Renal cortical epithelial cell (primary cell): ENCODE measurements at regions not wholly inside any gene's neighbourhood (a gene's known extent, or its start where the extent isn't known, plus 50 kb on each side); places are given as distances from the start of the nearest gene placed in this dataset.

Source experiments
- DNase-seq: peaks from one replicate; pipeline ENCODE4 v3.0.0-alpha.2; 2011; ENCODE audit warnings: low read depth

DNA sequence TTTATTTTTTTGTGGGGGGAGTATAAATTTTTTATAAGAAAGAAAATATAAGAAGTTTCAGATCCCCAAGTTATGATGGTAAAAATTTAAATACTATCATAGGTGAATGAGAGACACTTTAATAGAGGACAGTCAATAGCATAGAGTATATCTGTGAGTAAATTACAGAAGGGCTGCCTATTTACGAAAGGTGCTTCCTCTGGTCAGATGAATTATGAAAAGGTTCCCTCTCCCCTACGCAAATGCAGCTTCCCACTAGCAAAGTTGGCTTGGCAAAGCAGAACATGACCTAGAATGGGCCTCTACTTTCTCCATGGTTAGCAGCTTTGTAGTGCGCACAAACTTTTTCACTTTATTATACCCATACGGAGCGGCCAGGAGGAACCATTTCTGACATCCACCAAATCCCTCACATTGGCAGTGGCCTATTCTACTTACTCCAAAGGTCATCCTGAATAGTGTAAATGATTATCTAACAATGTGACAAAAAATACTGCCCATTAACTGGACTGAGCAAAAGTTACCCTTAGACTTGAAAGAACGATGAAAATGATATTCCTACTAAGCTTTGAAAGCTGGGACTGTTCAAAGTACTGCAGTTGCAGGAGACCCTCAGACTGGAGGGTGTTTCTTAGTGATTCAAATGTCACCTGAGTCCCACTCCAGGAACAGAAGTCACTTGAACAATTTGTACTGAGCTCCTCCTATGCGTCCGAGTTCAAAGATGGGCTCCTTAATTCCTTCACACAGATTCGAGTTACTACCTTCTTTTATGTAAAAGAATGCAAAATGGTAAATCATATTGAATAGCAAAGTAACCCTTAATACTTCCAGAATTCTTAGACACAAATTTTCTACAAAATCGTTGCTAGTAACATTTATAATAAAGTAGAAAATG is 148.5 kb downstream of the NOL4 start:
- no peak for DNase-seq

- no peak for DNase-seq
These were observed 163.5 kb downstream of the NOL4 start for GRCh38 chr18:34061226-34061625.

DNA sequence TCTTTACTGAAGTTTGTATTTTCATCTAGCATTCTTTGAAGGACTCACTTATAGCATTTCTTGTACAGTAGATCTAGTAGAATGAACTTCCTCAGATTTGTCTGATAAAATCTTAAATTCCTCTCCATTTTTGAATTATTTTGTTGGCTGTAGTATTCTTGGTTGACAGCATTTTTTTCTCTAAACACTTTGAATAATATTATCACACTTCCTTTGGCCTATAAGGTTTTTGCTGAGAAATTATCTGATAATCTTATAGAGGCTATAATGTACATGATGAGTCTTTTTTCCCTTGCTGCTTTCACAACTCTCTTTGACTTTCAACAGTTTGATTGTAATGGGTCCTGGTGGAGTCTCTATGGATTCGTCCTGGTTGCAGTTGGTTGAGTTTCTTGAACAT is 169.5 kb downstream of the NOL4 start:
- no peak for DNase-seq

DNA sequence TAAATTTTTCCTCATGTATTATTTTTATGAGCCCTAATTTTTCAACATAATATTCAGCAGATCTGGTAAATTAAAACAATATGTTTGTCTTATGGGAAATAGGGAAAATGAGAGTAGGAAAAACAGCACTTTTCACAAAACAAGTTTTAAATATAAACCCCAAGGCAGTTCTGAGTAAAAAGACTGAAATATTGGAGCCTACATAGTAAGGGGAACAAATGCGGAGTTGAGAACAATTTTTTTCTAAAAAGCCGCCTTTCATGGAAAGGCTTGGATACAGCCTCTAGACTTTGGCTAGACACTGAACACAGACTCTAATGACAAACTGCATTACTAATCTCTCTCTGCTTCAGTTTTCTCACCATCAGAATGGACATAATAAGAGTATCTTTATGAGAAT is 174.1 kb downstream of the NOL4 start:
- DNase-seq = no peak

GRCh38 chr18:34049511-34049910 is 175.2 kb downstream of the NOL4 start:
- no peak for DNase-seq

- DNase-seq = no peak
These were observed 176.3 kb downstream of the NOL4 start for GRCh38 chr18:34048423-34048822.

GRCh38 chr18:34042423-34043146 is 182.1 kb downstream of the NOL4 start:
- no peak for DNase-seq

GRCh38 chr18:34039611-34040010 is 185.1 kb downstream of the NOL4 start:
- no peak for DNase-seq

DNA sequence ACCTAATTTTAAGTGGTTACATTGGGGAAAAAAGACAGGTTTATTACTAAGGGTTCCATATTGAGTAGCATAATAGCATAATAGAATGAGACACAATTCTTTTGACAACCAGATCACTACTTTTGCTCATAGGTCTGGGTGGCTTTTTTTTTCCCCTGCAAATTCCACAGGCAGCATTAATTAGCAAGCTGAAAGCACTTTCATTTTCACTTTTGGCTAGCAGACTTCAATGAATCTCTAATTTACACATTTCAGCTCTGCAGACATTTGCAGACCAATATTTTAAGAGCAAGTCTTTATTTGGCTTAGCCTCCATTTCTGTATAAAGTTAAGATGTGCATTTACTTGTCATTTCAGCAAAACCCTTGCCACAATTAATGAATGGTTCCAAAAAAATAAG is 185.5 kb downstream of the NOL4 start:
- peak; percentile 60 for DNase-seq

GRCh38 chr18:34038086-34038485 is 186.6 kb downstream of the NOL4 start:
- DNase-seq = no peak

- DNase-seq = no peak
These were observed 190.7 kb downstream of the NOL4 start for GRCh38 chr18:34033968-34034367.

DNA sequence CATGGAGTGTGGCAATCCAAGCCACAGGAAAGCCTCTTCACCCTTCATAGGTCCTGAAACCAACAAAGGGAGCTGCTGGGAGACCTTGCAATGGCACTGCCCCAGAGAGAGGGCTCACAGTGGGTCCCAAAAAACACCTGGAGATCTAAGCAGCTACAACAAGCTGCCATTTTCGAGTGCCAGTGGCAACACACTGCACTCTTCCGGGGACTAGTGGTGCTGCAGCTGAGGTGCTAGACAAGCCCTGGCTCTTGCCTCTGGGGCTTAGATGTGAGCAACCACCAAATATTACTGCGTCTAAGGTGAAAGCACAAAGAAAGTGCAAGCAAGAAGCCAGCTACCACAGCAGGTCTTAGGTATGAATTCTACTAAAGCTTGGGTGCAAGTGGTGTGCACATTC is 192.9 kb downstream of the NOL4 start:
- no peak for DNase-seq

DNA sequence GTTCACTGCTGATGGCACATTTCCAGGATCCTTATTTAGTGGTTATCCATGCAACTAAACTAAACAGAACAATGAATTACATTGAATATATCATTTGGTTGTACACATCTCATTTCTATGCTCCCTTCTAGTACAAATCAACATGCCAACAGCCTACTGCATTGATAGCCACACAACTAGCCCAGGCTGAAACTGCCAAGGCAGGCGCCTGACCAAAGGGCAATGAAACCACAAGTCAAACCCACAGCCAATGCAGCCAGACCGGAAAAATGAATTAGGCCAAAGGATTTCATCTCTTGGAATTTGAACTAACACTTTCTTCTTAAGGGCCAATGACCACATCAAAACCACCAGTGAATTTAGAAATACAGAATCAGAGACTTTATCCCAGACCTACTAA is 196.4 kb downstream of the NOL4 start:
- peak; percentile 82 for DNase-seq

DNA sequence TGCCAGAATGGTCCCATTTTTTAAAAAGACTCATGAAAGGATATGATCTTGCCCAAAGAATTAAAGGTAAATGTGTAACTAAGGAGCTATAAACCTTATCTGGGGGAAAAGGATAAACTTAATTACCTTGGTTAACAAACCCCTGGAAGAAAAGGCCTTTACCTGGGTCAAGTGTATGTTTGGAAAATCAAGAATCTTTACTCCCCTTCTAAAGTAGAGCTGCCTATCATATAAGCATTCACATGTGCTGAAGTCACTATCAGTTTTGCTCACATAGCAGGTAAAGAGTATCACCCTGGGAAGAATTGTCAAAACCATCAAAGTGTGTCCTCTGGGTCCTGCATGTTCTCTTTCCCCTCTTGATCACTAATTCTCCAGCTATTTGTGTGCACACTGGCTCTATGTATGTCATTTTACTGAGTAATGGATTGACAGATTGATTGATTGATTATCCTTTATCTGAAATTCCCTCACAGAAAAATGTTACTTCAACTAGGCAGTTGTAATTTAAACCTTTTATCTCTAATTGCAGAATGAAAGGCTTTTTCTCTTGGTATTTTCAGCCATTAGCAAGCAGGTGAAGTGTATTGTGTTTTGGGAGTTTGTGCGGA is 199.4 kb downstream of the NOL4 start:
- DNase-seq = no peak

DNA sequence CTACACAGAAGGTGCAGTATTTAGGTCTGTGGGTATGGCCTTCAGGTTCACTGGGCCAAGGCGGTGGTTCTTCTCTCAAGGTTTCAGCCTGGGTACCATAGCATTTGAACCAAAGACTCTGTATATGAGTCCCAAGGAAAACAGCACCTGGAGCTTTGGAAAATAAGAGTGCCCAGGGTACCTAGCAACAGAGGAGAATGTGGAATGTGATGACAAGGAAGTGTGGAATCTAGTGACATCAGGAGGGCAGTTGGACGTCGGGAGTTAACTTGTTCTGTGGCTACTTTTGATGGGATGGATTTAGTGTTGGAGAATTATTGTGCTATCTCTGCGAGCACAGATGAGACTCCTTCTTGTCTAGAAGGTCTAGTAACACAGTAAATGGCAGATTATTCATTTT is 201.2 kb downstream of the NOL4 start:
- peak; percentile 58 for DNase-seq

- DNase-seq = no peak
These were observed 206.4 kb downstream of the NOL4 start for GRCh38 chr18:34018336-34018735.

GRCh38 chr18:34003687-34004086 is 221.0 kb downstream of the NOL4 start:
- DNase-seq = no peak

DNA sequence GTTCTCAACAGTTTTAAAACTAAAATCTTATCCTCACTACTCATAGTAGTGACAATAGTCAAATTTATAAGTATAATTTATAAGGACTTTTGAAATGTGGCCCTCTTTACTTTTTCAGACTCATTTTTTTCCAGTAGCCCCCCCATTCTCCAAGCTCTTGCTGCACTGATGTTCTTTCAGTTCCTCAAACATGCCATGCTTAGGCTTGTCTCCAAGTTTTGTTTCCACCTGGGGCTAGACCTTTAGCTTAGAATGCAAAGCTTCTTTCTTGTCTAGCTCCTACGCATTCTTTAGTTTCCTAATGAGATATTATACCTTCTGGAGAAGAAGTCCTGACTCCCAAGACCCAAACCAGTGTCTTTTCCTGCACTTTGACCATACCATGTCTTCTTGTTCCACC is 222.6 kb downstream of the NOL4 start:
- DNase-seq = no peak

DNA sequence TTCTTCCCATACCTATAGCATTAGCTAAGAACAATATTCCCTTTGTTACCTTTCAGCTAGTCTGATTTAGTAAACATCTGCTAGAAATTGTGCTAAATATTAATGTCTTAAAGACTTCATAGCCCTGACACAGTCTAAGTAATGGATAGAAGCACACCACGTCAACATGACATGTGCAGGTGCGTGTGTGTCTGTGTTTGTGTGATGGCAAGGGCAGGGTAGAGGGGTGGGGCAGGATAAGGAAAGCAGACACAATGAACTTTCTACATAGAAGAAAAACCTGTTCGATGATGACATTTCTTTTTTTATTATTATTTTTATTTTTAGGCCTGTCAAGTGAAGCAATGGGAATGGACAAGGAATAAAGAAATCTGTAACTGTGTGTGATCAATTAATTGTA is 223.3 kb downstream of the NOL4 start:
- no peak for DNase-seq

DNA sequence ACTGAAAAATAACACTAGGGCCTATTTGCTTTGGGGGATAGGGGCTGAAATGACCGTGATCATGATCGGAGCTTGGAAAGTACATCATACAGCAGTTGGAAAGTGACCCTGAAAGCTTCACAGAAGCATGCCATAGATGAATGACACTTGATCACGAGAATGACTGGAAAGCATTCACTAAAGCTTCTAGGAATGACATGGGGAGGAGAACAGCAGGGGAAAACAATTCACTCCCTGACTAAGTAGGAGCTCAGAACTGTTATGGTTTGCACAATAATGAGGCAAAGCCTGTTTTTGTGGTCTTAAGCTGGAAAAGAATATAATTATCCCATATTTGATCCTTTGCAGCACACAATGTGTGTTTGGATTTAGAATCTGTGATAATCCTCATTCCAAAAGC is 237.5 kb downstream of the NOL4 start:
- DNase-seq = no peak

DNA sequence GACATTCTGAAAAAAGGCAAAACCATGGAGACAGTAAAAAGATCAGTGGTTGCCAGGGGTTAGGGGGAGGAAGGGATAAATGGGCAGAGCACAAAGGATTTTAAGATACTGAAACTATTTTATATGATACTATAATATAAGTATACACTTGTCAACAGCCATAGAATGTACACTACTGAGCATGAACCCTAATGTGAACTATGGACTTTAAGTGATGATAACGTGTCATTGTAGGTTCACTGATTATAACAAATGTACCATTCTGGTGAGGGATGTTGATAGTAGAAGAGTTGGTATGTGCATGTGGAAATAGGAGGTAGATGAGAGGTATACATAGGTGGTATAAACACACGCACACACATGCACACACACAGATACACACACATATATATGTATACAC is 241.6 kb downstream of the NOL4 start:
- no peak for DNase-seq

- DNase-seq = peak; percentile 21
These were observed 264.3 kb downstream of the NOL4 start for GRCh38 chr18:33960417-33960816.

GRCh38 chr18:33959609-33960008 is 265.1 kb downstream of the NOL4 start:
- no peak for DNase-seq
